Ovary (tissue), 7 donors: ENCODE measurements at regions not wholly inside any gene's neighbourhood (a gene's known extent, or its start where the extent isn't known, plus 50 kb on each side); places are given as distances from the start of the nearest gene placed in this dataset.
"Not testable (repeated sequence)": the region's sequence is repeated elsewhere in the genome, so short reads cannot be mapped to it uniquely, and the experiment has no call there.

ENCODE experiments used
- DNase-seq, 5 donors: peaks; one replicate each; pipeline ENCODE4 v3.0.0-alpha.2; 2019 to 2020
- H3K27ac ChIP-seq, 2 donors: fragments of 200-600 bp; one replicate each; pipeline versions ENCODE4 v1.5.1 to v1.8.0; 2019 to 2022
- H3K27me3 ChIP-seq: fragments of 200-600 bp; one replicate; pipeline ENCODE4 v1.8.0; 2022
- H3K36me3 ChIP-seq: fragments of 200-600 bp; sonication (generic); one replicate; pipeline ENCODE4 v1.5.1; 2019
- H3K4me1 ChIP-seq: one replicate; pipeline ENCODE4 v1.8.1; 2013; ENCODE audit warnings: mild to moderate bottlenecking, moderate library complexity; ENCODE audit not compliant: insufficient read depth
- H3K4me3 ChIP-seq: fragments of 200-600 bp; sonication (generic); one replicate; pipeline ENCODE4 v1.5.1; 2017
- H3K9me3 ChIP-seq, 2 donors: fragments of 200-600 bp in 1 of 2; sonication (generic) in 1 of 2; one replicate each; pipeline versions ENCODE4 v1.5.1 to v1.8.1; 2013 to 2019; ENCODE audit warnings: mild to moderate bottlenecking in 1 of 2, moderate library complexity in 1 of 2
- EP300 ChIP-seq: sonication (generic); formaldehyde crosslinking; IDR thresholded peaks from one replicate; pipeline ENCODE4 v1.6.1; 2017; ENCODE audit warnings: antibody characterized with exemption
- POLR2A ChIP-seq: fragments of 450-650 bp; IDR thresholded peaks from one replicate; pipeline ENCODE4 v1.6.1; 2017; ENCODE audit warnings: antibody characterized with exemption, mild to moderate bottlenecking, moderate library complexity
- WGBS, 3 donors: extraction: QIAGEN DNeasy Blood & Tissue Kit in 1 of 3; methylation state at CpG; one replicate each; pipeline versions ENCODE4 v1.1.5 to v1.1.7; 2013 to 2017; 5-methylcytosine and 5-hydroxymethylcytosine counted together
- intact Hi-C, 4 donors: fragments of 100-400 bp; cut with DNase I; formaldehyde crosslinking; loops; one replicate each; pipeline versions ENCODE4 v1.11.0 to v1.15.1; 2022 to 2023
- TF ChIP-seq, protein P1 (sequence below), 3 donors: fragments of 450-650 bp in 2 of 3; fragments of 200-600 bp in 1 of 3; IDR thresholded peaks; one replicate each; pipeline versions ENCODE4 v1.5.1 to v1.8.0; 2016 to 2022; ENCODE audit warnings: antibody characterized with exemption in 3 of 3, mild to moderate bottlenecking in 1 of 3
- donor health status: DM: no; HTN: no; CAD: no; lungs with moderate emphysema.
- donor health status: DM: no; HTN: no; CAD: no.
- donor health status: Bipolar disorder and iron deficiency.
- donor health status: DM: no; HTN: no; CAD: no.
- donor health status: DM: yes; HTN: yes; CAD: no.

DNA sequence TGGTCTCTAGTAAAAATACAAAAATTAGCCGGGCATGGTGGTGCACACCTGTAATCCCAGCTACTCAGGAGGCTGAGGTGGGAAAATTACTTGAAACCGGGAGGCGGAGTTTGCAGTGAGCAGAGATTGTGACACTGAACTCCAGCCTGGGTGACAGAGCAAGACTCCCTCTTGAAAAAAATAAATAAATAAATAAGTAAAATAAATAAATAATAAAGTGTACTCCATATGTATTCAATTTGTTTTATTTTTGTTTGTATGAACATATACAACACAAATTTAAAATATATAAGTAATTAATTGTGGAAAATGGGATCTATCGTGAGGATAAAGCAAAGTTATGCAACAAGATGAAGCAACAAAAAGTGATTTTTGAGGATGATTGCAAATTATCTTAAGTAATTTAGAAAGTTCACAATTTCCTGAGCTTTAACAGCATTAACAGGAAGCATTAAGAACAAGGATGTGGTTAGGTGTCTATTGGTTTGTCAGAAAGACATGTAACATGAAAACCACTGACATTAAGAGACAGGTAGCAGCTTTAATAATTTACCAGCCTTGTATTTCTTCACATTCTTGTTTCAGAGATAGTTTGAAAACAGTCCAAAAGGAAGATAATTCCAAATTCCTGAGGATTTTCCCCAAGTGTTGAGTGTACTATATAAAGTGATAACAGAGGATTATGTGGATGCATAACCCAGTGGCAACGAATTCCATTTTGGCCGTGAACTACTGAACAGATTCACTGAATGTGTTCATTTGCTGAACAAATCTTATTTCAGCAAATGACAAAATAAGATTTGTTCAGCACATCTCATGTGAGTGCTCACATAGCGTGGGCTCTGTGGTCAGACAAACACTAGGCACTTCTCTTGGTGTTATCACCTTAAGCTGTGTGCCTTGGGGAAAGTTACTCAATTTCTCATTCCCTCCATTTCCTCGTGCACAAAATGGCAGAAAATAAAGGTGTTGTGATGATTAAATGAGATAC lies 68.6 kb upstream of the RESF1 start:
- intact Hi-C loops: no loop called here
- Histone ChIP-seq H3K9me3 (no peaks in the 10 kb centered on the region), H3K27ac (no peak overlapping the region), H3K4me1 (no peaks in the 10 kb centered on the region), H3K27me3 (no peaks in the 10 kb centered on the region), H3K4me3 (no peak overlapping the region), H3K36me3 (no peaks in the 10 kb centered on the region)
- DNase-seq: no peak
- TF ChIP-seq EP300: no peak
- WGBS, 3 donors: 60 to 66% (median 61%) methylated on average over 8 of the region's 8 CpGs

DNA sequence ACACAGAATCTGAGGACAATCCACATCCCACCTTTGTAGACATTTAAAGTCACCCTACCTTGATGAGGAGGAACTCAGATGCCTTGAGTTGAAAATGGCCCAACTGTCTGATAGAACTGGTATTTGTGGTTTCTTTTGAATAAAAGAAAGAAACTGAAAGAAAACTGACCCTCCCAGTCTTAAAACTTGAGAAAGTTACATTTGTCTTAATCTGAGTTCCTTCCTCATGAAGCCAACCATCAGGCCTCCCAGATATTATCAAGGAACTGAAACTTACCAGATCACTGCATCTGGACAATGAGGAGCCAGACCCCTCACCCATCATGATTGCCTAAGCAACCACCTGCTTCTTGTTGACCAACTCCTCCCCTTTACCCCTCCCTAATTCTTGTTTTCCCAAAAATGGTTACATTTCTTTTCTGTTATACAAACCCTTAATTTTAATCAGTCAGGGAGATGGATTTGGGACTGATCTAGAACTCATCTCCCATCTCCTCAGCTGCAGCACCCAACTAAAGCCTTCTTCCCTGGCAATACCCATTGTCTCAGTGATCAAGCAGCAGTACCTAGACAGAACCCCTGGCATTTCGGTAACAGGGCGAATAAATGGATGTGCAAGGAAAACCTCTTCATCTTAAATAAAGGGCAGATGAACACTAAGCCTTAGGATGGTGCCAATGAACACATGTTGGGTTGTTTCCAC lies 72.0 kb upstream of the RESF1 start:
- no peaks in the 10 kb centered on the region for H3K27me3 ChIP-seq
- intact Hi-C loops: no loop called here
- no peaks in the 10 kb centered on the region for H3K4me1 ChIP-seq
- no peak for TF ChIP-seq EP300
- TF ChIP-seq, protein P1, sequence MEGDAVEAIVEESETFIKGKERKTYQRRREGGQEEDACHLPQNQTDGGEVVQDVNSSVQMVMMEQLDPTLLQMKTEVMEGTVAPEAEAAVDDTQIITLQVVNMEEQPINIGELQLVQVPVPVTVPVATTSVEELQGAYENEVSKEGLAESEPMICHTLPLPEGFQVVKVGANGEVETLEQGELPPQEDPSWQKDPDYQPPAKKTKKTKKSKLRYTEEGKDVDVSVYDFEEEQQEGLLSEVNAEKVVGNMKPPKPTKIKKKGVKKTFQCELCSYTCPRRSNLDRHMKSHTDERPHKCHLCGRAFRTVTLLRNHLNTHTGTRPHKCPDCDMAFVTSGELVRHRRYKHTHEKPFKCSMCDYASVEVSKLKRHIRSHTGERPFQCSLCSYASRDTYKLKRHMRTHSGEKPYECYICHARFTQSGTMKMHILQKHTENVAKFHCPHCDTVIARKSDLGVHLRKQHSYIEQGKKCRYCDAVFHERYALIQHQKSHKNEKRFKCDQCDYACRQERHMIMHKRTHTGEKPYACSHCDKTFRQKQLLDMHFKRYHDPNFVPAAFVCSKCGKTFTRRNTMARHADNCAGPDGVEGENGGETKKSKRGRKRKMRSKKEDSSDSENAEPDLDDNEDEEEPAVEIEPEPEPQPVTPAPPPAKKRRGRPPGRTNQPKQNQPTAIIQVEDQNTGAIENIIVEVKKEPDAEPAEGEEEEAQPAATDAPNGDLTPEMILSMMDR (IDR thresholded peaks at IDR 0.05): no peak
- no peak for TF ChIP-seq POLR2A
- no peaks in the 10 kb centered on the region for H3K9me3 ChIP-seq
- 71 to 100% (median 74%) methylated on average over 2 of the region's 2 CpGs for WGBS, 3 donors
- no peaks in the 10 kb centered on the region for H3K36me3 ChIP-seq
- no peak overlapping the region for H3K4me3 ChIP-seq
- no peak overlapping the region for H3K27ac ChIP-seq
- DNase-seq: no peak

DNA sequence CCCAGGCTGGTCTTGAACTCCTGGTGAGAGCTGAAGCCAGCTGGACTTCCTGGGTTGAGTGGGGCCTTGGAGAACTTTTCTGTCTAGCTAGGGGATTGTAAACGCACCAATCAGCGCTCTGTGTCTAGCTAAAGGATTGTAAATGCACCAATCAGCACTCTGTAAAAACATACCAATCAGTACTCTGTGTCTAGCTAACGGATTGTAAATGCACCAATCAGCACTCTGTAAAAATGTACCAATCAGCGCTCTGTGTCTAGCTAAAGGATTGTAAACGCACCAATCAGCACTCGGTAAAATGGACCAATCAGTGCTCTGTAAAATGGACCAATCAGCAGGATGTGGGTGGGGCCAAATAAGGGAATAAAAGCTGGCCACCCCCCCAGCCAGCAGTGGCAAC lies 76.5 kb upstream of the RESF1 start:
- intact Hi-C loops, DNase-seq, H3K27me3 ChIP-seq, H3K9me3 ChIP-seq, H3K4me3 ChIP-seq, H3K4me1 ChIP-seq, H3K27ac ChIP-seq, H3K36me3 ChIP-seq: not testable (repeated sequence)
- WGBS, 3 donors: 91 to 95% (median 95%) methylated on average over 6 of the region's 6 CpGs

DNA sequence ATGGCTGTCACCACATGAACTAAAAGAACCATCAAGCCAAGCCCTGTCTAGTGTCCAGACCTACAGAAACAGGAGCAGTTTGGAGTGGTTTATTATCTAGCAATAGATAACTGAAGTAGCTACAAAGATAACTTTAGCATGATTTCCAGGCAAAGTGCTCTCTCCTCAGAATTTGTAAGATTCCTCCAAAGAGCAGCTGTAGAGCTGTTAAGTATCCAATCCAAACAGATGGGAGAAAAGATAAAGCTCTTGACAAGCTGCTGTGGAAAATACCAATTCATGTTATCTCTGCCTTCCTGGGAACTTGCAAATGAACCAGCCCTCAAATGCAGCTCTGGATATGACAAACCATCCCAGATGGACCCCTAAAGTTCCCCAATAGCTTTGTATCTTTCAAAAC lies 78.9 kb upstream of the RESF1 start:
- intact Hi-C loops: no loop called here
- no peaks in the 10 kb centered on the region for H3K27me3 ChIP-seq

DNA sequence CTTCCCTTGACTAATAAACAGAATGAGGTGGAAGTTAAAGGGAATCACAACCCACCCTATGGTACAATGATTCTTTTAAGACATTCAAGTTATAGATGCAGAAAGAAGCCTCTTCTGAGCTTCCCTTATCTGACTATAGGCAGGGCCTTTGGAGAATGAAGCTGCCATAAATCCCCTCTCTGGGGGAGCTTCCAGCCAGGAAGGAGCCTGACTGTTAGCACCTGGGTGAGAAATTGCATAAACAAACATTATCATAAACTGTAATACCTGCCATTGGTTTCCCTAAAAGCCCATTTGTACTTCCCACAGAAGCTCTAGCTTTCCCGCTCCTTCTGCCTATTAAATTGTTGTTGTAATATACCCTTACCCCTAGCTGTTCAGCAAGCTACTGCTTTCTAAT lies 81.3 kb upstream of the RESF1 start:
- Histone ChIP-seq H3K27ac (no peak overlapping the region), H3K27me3 (no peaks in the 10 kb centered on the region), H3K4me1 (peaks cover 16% of the 10 kb centered on the region), H3K36me3 (no peaks in the 10 kb centered on the region), H3K4me3 (no peak overlapping the region), H3K9me3 (no peaks in the 10 kb centered on the region)
- WGBS, 3 donors: 98 to 100% (median 100%) methylated on average over 1 of the region's 1 CpG
- intact Hi-C loops: no loop called here
- no peak for DNase-seq
- TF ChIP-seq, protein P1 (IDR thresholded peaks at IDR 0.05): no peak
- TF ChIP-seq EP300 (no peak), POLR2A (no peak)

More for the DNA sequence above, 78.9 kb upstream of the RESF1 start:
- DNase-seq: no peak
- Histone ChIP-seq H3K36me3 (no peaks in the 10 kb centered on the region), H3K27ac (no peak overlapping the region), H3K9me3 (no peaks in the 10 kb centered on the region), H3K4me3 (no peak overlapping the region), H3K4me1 (peaks cover 8% of the 10 kb centered on the region)
- no peak for TF ChIP-seq POLR2A
- no peak for TF ChIP-seq EP300
- TF ChIP-seq, protein P1 (IDR thresholded peaks at IDR 0.05): no peak
